A673 (cell line): ENCODE measurements at regions not wholly inside any gene's neighbourhood (a gene's known extent, or its start where the extent isn't known, plus 50 kb on each side); places are given as distances from the start of the nearest gene placed in this dataset.

ENCODE experiments used
- EZH2 ChIP-seq: fragments of 200-600 bp; sonication (generic); IDR thresholded peaks from 2 replicates; pipeline ENCODE4 v1.6.1; 2017; ENCODE audit warnings: borderline replicate concordance, low read depth, mild to moderate bottlenecking, mixed read lengths, antibody characterized with exemption, low read length; ENCODE audit not compliant: poor library complexity, severe bottlenecking
- TF ChIP-seq, protein P1 (sequence below): fragments of 300-800, 200-600 bp; sonication (generic); conservative IDR thresholded peaks from 2 replicates; pipeline ENCODE4 v1.5.1; 2017; ENCODE audit warnings: low read depth, mild to moderate bottlenecking, antibody characterized with exemption, low read length, moderate library complexity, mixed read lengths

DNA sequence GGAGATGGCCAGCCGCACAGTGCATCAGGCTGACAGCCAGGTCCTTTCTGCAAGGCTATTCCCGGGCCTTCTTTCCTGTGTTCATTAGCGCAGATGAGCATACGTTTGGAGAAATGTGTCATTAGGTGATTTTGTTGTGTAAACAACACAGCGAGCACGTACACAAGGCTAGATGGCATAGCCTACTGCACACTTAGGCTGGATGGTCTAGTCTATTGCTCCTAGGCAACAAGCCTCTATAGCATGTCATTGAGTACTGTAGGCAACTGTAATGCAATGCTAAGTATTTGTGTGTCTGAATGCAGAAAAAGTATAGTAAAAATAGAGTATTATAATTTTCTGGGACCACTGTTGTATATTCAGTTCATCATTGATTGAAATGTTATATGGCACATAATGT, 50.9 kb upstream of the PHLPP1 start:
- TF ChIP-seq, protein P1, sequence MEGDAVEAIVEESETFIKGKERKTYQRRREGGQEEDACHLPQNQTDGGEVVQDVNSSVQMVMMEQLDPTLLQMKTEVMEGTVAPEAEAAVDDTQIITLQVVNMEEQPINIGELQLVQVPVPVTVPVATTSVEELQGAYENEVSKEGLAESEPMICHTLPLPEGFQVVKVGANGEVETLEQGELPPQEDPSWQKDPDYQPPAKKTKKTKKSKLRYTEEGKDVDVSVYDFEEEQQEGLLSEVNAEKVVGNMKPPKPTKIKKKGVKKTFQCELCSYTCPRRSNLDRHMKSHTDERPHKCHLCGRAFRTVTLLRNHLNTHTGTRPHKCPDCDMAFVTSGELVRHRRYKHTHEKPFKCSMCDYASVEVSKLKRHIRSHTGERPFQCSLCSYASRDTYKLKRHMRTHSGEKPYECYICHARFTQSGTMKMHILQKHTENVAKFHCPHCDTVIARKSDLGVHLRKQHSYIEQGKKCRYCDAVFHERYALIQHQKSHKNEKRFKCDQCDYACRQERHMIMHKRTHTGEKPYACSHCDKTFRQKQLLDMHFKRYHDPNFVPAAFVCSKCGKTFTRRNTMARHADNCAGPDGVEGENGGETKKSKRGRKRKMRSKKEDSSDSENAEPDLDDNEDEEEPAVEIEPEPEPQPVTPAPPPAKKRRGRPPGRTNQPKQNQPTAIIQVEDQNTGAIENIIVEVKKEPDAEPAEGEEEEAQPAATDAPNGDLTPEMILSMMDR: no peak
- TF ChIP-seq EZH2: no peak
